ENCODE measurements at regions not wholly inside any gene's neighbourhood (a gene's known extent, or its start where the extent isn't known, plus 50 kb on each side); places are given as distances from the start of the nearest gene placed in this dataset.

GRCh38 chr1:38787041-38787440, 72.5 kb downstream of the RRAGC start:
- no peak overlapping the region for H3K4me3 ChIP-seq (ENCODE audit: low read depth, low read length)
- TF ChIP-seq, protein P1, sequence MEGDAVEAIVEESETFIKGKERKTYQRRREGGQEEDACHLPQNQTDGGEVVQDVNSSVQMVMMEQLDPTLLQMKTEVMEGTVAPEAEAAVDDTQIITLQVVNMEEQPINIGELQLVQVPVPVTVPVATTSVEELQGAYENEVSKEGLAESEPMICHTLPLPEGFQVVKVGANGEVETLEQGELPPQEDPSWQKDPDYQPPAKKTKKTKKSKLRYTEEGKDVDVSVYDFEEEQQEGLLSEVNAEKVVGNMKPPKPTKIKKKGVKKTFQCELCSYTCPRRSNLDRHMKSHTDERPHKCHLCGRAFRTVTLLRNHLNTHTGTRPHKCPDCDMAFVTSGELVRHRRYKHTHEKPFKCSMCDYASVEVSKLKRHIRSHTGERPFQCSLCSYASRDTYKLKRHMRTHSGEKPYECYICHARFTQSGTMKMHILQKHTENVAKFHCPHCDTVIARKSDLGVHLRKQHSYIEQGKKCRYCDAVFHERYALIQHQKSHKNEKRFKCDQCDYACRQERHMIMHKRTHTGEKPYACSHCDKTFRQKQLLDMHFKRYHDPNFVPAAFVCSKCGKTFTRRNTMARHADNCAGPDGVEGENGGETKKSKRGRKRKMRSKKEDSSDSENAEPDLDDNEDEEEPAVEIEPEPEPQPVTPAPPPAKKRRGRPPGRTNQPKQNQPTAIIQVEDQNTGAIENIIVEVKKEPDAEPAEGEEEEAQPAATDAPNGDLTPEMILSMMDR (conservative IDR thresholded peaks at IDR 0.05; ENCODE audit: low read depth, low read length), result no peak
- DNase-seq (ENCODE audit: low read depth), result no peak

- DNase-seq (ENCODE audit: low read depth), result no peak
- no peak overlapping the region for H3K4me3 ChIP-seq (ENCODE audit: low read depth, low read length)
- TF ChIP-seq, protein P1 (conservative IDR thresholded peaks at IDR 0.05; ENCODE audit: low read depth, low read length), result no peak
Measured at GRCh38 chr1:38786040-38786436, 73.5 kb downstream of the RRAGC start.

DNA sequence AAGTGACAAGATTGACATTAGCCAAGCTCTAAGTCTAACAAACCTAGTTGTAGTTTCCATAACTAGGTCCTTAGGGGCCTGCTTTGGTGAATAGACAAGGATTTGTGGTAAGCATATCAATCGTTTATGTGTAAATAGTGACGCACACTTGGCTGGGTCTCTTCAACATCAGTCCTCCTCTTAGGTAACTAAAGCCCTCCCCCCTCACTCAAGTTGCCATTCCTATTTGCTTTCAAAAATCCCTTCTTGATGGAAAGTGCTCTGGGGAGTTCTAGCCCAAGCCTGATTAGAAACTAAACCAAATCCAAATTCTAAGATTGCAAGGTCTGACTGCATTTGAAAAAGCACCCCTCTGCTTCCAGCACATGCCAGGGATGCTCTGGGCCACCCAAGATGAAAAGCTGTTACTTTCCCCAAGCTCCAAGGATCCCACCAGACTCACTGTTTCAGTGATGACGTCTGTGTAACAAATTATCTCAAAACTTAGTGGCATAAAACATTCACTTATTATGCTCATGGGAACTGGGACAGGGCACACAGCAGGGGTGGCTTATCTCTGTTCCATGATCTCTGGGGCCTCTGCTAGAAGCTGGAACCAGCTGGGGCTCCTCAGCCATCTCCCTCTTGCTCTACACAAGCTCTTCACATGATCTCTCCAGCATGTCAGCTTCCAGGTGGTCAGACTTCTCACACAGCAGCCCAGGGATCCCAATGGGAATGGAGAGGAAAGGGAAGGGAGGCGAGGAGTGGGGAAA, 74.1 kb downstream of the RRAGC start:
- no peak overlapping the region for H3K4me3 ChIP-seq (ENCODE audit: low read depth, low read length)
- no peak for DNase-seq (ENCODE audit: low read depth)
- TF ChIP-seq, protein P1 (conservative IDR thresholded peaks at IDR 0.05; ENCODE audit: low read depth, low read length), result no peak

GRCh38 chr1:38784452-38785284, 74.9 kb downstream of the RRAGC start:
- TF ChIP-seq, protein P1 (conservative IDR thresholded peaks at IDR 0.05; ENCODE audit: low read depth, low read length), result no peak
- no peak for DNase-seq (ENCODE audit: low read depth)
- H3K4me3 ChIP-seq (ENCODE audit: low read depth, low read length), result no peak overlapping the region

- DNase-seq (ENCODE audit: low read depth), result no peak
- peak overlapping the region; percentile 35 for H3K4me3 ChIP-seq (ENCODE audit: low read depth, low read length)
- TF ChIP-seq, protein P1 (conservative IDR thresholded peaks at IDR 0.05; ENCODE audit: low read depth, low read length), result peak; percentile 9
Measured at GRCh38 chr1:38783640-38784229, 75.8 kb downstream of the RRAGC start.

DNA sequence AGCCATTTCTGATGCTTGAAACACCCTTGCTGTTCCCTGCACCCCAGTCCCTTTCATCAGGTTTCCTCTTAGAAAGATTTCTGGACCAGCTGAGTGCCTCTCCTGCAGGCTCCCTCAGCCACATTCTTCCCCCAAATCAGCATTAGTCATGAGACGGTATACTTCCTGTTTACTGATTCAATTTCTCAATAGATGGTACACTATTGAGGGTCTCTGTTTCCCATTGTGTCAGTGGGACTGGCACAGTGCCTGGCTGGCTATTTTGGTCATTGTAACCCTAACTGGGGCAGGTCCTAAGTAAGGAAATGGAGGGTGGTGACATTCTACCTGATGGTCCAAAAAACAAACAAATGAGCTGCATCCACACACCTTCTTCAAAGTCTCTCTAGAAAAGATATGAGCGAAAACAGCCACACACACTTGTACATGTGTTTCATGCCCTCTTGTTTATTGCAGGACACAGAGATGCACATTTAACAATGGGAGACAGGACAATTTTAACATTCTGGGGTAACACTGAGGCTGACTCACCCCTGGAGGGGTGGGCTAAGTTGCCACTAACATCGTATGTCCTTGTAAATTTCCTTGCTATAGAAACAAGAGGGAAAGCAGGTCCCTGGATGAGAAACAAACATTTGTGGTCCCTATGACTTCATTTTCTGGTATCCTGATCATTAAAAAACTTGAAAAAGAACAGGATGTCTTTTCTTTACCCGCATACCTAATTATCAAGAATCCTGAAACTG, 77.5 kb downstream of the RRAGC start:
- TF ChIP-seq, protein P1 (conservative IDR thresholded peaks at IDR 0.05; ENCODE audit: low read depth, low read length), result no peak
- no peak for DNase-seq (ENCODE audit: low read depth)
- no peak overlapping the region for H3K4me3 ChIP-seq (ENCODE audit: low read depth, low read length)
